ENCODE measurements at regions not wholly inside any gene's neighbourhood (a gene's known extent, or its start where the extent isn't known, plus 50 kb on each side); places are given as distances from the start of the nearest gene placed in this dataset.
A peak's percentile ranks its signal among the peaks of the same experiment; 100 is the strongest.
"Not testable (repeated sequence)": the region's sequence is repeated elsewhere in the genome, so short reads cannot be mapped to it uniquely, and the experiment has no call there.

DNA sequence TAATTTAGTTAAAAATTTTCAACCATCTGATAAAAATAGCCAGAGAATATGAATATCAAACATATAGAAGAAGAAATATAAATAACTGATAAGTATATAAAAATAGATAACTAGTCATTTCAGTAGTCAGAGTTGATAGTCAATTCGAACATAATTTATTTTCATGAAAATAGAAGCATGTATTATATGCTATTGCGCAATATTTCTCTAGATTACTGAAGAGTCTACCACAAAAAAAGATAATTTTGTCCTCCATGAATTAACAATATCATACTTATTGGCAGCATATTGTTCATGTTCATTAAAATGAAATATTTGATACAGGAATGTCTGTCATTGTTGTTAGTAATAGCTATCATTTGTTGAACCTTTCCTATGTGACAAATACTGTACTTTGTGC is 376.2 kb upstream of the TOM1L1 start:
- DNase-seq = no peak

DNA sequence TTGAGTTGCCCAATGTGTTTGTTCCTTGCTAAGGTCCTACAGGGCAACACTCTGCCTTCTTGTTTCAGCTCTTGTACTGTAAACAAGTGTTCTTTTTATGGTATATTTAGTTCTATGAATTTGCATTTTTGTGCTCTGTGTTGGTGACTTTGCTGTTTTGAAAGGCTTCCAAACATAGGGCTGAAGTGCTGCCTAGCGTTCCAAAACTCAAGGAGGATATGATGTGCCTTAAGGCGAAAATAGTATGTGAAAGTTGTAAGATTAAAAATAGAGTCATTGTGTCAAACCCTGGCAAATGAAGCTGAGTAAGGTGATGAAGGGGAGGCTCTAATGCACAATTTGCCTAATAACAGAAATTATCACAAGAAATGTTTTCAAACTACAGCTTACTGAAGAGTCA is 372.7 kb upstream of the TOM1L1 start:
- no peak for DNase-seq

DNA sequence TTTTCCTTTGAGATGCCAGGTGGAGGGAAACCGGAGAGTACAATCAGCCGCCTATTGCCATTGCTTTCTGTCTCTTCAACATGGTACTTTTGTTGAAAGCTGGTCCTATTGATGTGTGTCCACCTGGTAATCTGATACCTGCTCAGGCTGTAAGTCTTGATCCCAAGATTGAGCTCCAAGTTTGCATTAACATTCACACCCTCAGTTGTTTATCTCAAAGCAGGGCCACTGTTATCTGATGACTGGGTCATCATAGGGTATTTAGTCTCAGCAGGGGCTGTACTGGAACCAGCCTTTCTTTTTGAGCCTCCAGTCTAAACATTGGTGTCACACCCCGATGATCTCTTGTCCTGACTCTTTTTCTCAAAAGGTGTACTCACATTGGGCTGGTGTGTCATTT is 370.3 kb upstream of the TOM1L1 start:
- DNase-seq = no peak

DNA sequence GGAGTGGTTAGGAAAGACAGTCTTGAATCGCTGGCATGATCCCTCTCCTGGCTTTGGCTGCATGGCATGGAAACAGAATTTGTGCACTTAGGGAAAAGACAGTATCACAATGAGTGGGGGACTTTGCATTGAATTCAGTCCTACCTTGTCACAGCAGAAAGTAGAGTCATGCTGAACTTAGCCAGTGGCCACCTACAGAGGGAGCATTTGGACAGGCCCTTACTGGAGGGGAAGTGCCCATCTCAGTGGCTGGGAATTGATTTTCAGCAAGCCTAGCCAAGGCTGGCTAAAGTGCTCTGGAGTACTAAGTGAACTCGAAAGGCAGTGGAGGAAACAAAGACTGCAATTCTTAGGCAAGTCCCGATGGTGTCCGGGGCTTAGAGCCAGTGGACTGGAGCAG is 364.3 kb upstream of the TOM1L1 start:
- no peak for DNase-seq

DNA sequence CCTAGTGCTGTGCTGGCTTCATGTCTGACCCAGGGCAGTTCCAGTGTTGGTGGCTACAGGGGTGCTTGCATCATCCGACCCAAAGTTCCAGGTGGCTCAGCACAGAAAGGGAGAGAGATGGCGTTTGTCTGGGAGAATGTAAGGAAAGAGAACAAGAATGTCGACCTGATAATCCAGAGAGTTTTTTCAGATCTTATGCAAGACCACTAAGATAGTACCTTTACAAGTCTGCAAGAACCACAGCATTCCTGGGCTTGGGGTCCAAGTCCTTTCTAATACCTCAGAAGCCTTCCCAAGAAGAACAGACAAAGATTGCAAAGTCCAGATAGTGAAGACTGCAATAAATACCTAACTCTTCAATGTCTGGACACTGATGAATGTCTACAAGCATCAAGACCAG is 363.0 kb upstream of the TOM1L1 start:
- no peak for DNase-seq

DNA sequence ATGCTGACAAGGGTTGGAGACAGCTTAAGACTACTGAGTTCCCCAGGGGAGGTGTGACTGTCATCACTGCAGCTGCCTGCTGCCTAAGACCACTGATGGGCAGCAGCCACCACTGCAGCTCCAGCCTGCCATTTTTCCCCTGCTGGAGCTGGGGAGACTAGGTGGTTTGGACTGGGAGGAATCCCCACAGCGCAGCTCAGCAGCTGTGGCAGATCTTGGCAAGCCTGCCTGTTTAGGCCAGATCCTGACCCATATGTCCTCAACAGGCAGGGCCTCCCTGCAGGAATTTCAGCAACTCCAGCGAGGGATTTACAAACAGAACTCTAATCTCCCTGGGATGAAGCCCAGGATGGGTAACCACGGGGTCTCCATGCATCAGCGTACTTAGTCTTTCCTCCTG is 356.4 kb upstream of the TOM1L1 start:
- DNase-seq = no peak

DNA sequence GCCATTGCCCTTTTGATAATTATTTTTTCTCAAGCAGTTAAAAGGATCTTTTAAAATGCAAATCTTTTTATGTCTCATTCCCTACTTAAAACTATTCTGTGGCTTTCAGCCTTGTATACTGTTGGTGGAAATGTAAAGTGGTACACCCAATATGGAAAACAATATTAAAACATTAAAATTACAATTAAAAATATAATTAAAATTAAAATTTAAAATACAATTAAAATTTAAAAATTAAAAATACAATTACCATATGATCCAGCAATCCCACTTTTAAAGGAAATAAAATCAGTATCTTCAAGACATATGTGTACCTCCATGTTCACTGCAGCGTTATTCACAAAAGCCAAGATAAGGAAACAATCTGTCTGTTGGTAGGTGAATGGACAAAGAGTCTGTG is 340.8 kb upstream of the TOM1L1 start:
- no peak for DNase-seq

DNA sequence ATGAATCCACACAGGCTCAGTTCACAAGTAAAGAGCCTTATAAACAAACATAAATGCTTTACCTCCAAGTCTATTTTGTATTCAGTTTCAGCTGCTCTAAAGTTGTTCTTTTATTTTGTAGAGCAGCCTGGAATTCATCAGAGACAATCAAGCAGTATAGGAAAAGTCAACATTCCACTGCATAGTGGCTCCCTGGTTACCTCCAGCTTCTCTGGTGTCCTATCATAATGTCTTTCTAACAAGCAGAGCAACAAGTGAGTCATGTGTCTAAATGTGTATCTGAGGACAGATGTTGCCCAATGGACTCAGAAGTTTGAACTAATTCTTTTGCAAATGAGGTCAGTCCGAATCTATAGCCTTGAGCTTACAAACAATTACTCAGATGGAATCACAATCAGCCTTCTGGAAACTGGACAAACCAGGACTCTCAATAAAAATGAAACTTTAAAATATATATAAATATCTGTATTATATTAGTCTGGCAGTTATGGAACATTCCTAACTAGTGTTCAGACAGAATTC is 292.0 kb upstream of the TOM1L1 start:
- no peak for DNase-seq

DNA sequence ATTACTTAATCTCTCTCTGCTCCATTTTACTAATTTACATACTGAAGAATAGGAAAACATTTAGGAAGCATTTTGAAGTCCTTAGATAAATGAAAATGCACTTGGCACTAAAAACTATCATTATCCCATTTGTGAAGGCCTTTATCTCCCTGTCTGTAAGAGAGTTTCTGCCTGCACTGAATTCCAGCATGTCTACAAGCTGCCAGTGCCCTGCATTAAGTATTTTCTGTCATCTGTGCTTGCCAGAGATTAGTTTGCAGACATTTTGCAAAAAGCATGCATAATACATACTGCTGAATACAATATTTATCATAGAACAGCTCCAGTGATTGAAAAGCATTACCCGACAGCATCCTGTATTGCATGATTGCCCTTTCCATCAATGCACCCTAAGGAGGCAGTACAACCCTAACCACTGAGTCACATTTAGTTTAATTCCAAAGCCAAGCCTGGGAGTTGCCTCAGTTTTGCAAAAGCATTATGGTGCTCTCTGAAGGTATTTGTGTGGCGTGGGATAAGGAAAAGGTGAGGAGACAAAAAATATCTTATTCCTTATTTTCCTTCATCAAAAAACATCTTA is 280.2 kb upstream of the TOM1L1 start:
- no peak for DNase-seq

DNA sequence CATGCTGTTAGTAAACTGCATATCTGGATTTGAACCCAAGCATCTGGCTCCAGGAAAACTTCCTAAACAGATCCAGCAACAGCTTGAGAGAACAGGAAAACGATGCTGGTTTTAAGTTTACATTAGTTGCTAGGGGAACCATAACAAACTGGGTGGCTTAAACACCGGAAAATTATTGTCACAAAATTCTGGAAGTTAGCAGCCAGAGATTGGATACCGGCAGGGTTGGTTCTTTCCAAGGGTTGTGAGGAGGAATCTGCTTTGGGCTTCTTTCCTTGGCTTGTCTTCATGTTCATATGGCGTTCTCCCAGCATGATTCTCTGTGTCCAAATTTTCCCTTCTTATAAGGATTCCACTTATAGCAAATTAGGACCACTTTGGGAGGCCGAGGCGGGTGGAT is 276.9 kb upstream of the TOM1L1 start:
- DNase-seq = no peak

DNA sequence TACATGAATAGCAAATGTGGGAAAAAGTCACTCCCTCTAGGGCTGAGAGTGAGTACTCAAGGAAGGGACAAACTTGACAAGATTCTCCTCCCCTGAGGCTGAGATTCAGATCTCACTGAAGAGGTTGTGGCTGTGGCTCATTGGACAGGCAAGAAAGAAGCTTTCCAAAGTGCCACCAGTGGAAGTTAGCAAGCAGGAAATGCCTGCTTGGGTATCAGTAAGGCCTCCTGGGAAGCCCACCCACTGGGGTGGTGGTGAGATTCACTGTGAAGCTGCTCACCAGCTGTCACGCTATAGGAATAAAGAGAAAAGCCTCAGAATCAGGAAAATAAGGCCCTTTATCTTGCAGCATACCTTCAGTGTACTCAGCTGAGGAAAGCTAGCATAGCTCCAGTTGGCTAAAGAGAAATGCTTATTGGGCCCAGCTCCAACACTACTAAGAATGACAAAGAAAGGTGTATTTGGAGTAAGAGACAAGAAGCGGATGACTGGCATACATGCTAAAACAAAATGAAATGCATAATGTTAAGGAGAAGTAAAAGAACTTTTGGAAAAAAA is 274.4 kb upstream of the TOM1L1 start:
- no peak for DNase-seq

DNA sequence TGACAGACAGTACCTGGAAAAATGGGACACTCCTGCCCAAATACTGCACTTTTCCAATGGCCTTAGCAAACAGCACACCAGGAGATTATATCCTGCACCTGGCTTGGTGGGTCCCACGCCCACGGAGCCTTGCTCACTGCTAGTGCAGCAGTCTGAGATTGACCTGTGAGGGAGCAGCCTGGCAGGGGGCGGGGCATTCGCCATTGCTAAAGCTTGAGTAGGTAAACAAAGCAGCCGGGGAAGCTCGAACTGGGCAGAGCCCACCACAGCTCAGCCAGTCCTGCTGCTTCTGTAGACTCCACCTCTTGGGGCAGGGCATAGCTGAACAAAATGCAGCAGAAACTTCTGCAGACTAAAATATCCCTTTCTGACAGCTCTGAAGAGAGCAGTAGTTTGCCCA is 261.2 kb upstream of the TOM1L1 start:
- DNase-seq = not testable (repeated sequence)

DNA sequence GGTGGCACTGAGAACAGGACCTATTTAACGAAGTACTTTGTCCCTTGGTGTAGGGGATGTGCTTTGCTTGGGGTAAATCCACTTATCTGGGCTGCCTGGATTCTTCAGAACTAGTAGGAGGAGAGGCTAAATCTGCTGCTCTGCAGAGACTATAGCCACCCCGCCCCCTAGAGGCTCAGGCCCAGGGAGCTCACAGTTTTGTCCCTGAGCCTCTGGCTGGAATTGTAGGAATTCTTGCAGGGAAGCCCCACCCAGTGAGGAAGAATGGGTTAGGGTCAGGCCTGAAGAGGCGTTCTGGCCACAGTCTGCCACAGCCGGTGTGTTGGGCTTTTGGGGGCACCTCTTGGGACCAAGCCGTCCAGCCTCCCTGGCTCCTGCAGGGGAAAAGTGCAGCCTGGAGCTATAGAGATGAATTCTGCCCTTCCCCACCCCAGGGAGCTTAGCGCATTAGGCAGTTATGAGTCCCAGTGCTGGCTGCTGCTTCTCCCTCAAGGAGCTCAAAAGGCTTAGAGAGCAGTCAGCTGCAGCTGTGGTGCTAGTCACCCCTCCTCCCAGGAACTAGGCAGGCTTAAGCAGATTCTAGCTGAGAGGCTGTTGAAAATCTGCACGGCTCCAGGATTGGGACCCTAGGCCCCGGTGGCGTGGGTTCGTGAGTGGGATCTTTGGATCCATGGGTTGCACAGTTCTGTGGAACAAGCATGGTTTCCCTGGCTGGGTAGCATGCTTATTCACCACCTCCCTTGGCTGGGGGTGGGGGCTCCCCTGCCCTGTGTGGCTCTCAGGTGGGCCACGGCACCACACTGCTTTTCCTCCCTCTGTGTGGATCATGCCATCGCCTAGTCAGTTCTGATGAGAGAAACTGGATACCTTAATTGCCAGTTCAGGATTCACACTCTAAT is 237.4 kb upstream of the TOM1L1 start:
- DNase-seq = no peak

DNA sequence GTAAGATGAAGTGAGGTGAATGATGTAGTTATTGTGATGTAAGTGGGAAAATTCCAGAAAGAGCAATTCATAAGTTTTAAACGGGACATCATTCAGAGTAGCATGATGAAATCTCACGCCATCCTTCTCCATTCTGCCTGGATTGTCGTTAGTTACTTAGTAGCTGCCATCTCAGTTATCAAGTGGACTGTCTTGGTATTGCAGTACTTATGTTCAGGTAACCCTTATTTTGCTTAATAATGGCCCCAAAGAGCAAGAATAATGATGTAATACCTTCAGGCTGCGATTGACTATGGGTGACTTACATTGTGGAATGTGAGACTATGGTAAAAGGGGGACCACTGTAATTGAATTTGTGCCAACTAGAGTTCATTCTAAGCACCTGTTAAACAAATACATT is 234.1 kb upstream of the TOM1L1 start:
- no peak for DNase-seq

DNA sequence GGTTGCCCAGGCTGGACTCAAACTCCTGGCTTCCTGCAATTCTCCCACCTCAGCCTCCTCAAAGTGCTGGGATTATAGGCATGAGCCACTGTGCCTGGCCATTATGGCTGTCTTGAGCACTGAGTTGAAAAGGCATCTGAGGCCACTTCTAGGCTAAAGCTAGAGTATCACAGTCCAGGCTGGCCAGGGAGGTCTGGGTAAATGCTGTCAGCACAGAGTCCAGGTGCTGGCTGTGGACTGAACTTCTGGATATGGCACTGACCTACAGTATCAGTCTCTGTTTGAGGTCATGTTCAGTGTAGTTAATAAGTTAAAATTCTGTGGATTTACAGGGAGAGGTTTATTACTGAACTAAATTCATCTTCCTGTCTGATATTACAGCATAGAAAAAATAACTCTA is 222.5 kb upstream of the TOM1L1 start:
- DNase-seq = no peak

DNA sequence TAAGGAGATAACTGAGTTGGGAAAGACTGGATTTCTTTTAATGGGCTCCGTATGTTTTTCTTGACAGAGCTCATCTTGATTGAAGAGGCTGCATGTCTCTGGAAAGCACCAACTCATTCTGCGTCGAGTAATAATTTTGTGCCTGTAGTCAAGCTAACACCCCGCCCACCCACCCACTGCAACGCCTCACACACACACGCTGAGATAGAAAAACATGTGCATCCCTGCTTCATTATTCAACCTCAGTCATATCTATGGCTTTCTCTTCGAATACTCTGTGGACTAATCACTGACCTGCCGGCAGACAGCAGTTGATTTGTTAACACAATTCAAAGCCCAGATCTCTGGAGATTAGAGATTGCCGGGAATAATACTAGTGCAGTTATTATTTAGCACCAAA is 220.2 kb upstream of the TOM1L1 start:
- peak; percentile 5 for DNase-seq

DNA sequence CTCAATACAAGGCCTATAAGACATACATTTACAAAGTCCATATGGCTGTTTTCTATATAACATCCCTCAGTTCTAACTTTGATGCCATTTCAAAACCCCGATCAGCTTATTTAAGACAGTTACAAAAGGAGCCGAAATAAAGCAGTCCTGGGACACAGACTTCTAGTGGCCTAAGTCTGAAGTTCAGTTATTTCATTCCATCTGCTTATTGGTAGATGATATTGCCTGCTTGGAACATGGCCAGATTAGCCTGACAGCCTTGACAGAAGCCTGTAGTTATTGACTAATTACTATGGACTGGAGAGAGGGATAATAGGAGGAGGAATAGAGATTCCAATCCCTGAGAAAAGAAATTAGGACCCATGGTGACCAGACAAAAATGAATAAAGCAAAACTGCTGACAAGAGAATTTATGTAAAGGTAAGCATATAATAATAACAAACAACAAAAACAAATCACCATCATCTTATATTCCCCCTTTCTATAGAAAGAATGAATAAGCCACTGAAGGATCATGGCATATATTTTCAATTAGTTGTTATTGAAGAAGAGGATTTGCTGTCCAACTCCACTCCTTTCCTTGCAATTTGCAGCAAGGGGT is 206.3 kb upstream of the TOM1L1 start:
- no peak for DNase-seq

DNA sequence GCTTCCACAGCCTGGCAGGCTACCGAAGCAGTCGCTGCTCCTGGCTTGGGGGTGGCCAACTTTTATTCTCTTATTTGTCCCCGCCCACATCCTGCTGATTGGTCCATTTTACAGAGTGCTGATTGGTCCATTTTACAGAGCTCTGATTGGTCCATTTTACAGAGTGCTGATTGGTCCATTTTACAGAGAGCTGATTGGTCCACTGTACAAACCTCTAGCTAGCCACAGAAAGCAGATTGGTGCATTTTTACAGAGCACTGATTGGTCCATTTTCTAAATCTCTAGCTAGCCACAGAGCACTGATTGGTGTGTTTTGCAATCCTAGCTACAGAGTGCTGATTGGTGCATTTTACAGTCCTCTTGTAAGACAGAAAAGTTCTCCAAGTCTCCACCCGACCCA is 187.9 kb upstream of the TOM1L1 start:
- DNase-seq = not testable (repeated sequence)

DNA sequence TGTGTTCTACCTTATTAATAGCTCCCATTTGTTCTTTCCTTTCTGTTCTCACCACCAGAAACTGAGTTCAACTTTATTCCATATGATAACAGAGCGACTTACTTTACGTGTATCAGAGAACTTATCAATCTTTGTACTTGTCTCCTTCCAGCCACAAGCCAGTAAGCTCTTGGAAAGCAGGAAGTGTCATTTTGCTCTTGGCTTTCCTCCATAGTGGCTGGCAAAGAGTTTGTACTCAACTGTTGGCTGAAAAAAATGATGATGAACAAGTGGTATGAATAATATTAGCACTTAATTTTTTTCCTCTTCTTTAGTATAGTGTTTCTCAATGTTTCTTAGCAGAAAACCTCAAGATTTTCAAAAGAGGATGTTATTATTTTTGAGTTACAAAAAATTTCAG is 182.4 kb upstream of the TOM1L1 start:
- no peak for DNase-seq

DNA sequence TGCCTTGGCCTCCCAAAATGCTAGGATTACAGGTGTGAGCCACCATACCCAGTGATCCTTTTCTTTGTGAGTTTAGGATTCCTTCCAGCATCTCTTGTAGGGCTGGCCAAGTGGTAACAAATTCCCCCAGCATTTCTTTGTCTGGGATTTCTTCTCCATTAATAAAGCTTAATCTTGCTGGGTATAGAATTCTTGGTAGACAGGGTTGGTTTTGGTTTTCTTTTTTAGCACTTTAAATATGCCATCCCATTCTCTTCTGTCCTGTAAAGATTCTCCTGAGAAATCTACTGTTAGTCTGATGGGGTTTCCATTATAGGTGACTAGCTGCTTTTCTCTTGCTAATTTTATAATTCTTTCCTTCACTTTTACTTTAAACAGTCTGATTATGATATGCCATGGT is 173.0 kb upstream of the TOM1L1 start:
- no peak for DNase-seq

DNA sequence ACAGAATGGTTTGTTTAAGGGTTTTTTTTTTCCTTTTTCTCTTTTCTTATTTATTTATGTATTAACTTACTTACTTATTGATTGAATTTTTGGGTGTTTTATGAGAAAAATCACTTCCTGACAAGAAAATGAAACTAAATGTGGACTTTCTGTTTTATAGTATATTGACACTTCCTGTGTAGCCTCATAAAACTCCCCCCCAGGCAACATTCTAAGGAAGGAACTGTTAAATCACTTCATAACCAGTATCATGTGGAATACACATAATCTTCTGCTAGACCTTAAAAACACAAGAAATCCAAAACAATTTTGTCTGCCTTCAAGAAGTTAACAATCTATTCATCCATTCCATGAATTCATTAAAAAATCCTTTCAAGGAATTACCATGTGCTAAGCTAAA is 164.1 kb upstream of the TOM1L1 start:
- no peak for DNase-seq

DNA sequence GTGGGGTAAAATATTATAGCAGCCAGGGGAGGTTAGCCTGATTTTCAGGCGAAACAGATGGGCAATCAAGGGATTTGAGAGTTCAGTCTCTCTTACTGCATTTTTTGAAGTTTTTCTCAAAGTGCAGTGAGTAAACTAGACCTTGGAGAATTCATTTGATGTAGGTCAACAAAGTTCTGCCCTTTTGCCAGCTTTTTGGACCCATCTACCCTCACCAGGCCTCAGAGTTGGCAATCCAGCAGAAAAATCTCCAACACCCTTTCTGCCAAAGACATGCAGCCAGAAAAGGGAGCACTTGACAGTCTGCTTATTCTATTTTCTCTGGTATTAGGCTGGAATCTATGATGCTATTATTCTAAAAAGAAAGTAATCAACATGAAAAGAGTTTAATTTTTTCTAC is 162.2 kb upstream of the TOM1L1 start:
- no peak for DNase-seq

DNA sequence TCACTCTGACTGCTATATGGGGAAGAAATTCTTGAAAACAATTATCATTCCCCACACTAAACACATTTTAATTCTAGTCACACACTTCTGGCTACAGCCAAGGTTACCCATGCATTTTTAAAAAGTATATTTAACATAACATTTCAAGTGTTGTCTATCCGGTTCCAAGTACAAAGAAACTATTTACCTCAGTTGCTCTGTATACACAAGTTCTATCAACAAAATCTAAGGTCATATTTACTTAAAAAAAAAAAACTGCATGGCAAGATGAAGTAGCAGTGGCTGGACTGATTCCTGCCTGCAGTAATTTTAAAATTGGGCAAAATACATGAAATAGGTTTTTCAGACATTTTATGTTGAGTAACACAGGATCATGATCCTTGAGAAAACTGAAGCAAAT is 155.9 kb upstream of the TOM1L1 start:
- DNase-seq = no peak

DNA sequence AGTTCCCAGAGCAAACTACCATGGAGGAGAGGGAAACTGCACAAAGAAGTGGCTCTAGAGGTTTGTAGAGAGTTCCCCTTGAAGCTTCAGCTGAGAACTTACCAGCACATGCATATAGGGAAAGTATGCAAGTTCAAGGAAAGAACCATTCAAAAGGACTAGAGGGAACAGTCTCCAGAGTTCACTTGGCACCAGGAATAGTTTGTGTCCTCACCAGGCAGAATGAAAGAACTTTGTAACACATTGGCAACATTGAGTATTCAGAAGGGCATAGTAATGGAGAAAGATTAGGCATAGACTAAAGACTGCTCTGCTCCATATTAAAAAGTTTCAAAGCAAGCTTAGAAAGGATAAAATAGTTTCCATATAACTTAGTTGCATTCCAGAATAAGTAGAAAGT is 155.4 kb upstream of the TOM1L1 start:
- DNase-seq = no peak

Measured in NCI-H748 treated with DMSO at 0.1 percent for 48 hours (cell line).